Gastrocnemius medialis (tissue), 4 donors: ENCODE measurements at regions not wholly inside any gene's neighbourhood (a gene's known extent, or its start where the extent isn't known, plus 50 kb on each side); places are given as distances from the start of the nearest gene placed in this dataset.

ENCODE experiments used
- ATAC-seq, 2 donors: fragments of 150-250 bp; one replicate each; pipeline ENCODE4 v1.9.1; 2016
- DNase-seq, 2 donors: peaks; one replicate each; pipeline ENCODE4 v3.0.0-alpha.2; 2019
- H3K27ac ChIP-seq, 4 donors: fragments of 200-600 bp; sonication (generic); 1 replicate in 1 of 4; 2 replicates in 3 of 4; pipeline ENCODE4 v1.5.1; 2016 to 2018; ENCODE audit warnings: mild to moderate bottlenecking in 2 of 4, moderate library complexity in 1 of 4
- H3K27me3 ChIP-seq, 3 donors: fragments of 200-600 bp; sonication (generic) in 2 of 3; 1 replicate in 1 of 3; 2 replicates in 2 of 3; pipeline versions ENCODE4 v1.5.1 to v1.6.0; 2016 to 2019; ENCODE audit warnings: mild to moderate bottlenecking in 1 of 3, moderate library complexity in 1 of 3
- H3K36me3 ChIP-seq, 2 donors: fragments of 200-600 bp; sonication (generic) in 1 of 2; one replicate each; pipeline ENCODE4 v1.5.1; 2017 to 2018
- H3K4me1 ChIP-seq, 2 donors: fragments of 200-600 bp; sonication (generic) in 1 of 2; one replicate each; pipeline ENCODE4 v1.5.1; 2016 to 2017; ENCODE audit warnings: mild to moderate bottlenecking in 2 of 2
- H3K4me3 ChIP-seq, 4 donors: fragments of 200-600 bp; sonication (generic) in 3 of 4; 1 replicate in 1 of 4; 2 replicates in 3 of 4; pipeline ENCODE4 v1.5.1; 2016 to 2019; ENCODE audit warnings: mild to moderate bottlenecking in 2 of 4
- H3K9me3 ChIP-seq, 3 donors: fragments of 200-600 bp; sonication (generic) in 2 of 3; 1 replicate in 1 of 3; 2 replicates in 2 of 3; pipeline ENCODE4 v1.5.1; 2016 to 2019
- POLR2A ChIP-seq, 2 donors: fragments of 450-650 bp; IDR thresholded peaks; one replicate each; pipeline ENCODE4 v1.6.1; 2017; ENCODE audit warnings: antibody characterized with exemption in 2 of 2, mild to moderate bottlenecking in 2 of 2, moderate library complexity in 2 of 2
- in situ Hi-C, 4 donors: fragments of 200-750 bp; cut with MboI; loops; one replicate each; pipeline versions ENCODE4 v1.15.0 to v1.8.0; 2017; ENCODE audit warnings: low sequenced_read_pairs in 4 of 4
- intact Hi-C: fragments of 100-400 bp; cut with DNase I; formaldehyde crosslinking; loops from one replicate; pipeline ENCODE4 v1.15.1; 2023; ENCODE audit warnings: low total_unique reads
- TF ChIP-seq, protein P1 (sequence below), 5 experiments: fragments of 450-650 bp in 3 of 5; fragments of 200-600 bp in 2 of 5; sonication (generic) in 2 of 5; IDR thresholded peaks in 4 of 5; conservative IDR thresholded peaks in 1 of 5; 1 replicate in 4 of 5; 2 replicates in 1 of 5; pipeline ENCODE4 v1.5.1; 2016 to 2019; ENCODE audit warnings: antibody characterized with exemption in 5 of 5, mild to moderate bottlenecking in 3 of 5, moderate library complexity in 3 of 5

GRCh38 chr4:64538219-64538618 lies 129.0 kb upstream of the TECRL start:
- no peak overlapping the region for H3K4me3 ChIP-seq
- no peaks in the 10 kb centered on the region for H3K36me3 ChIP-seq
- H3K27ac ChIP-seq: no peak overlapping the region
- H3K27me3 ChIP-seq: no peaks in the 10 kb centered on the region
- no peak for DNase-seq
- no peaks in the 10 kb centered on the region for H3K4me1 ChIP-seq
- no peaks in the 10 kb centered on the region for H3K9me3 ChIP-seq
- intact Hi-C loops: no loop called here
- TF ChIP-seq, protein P1, sequence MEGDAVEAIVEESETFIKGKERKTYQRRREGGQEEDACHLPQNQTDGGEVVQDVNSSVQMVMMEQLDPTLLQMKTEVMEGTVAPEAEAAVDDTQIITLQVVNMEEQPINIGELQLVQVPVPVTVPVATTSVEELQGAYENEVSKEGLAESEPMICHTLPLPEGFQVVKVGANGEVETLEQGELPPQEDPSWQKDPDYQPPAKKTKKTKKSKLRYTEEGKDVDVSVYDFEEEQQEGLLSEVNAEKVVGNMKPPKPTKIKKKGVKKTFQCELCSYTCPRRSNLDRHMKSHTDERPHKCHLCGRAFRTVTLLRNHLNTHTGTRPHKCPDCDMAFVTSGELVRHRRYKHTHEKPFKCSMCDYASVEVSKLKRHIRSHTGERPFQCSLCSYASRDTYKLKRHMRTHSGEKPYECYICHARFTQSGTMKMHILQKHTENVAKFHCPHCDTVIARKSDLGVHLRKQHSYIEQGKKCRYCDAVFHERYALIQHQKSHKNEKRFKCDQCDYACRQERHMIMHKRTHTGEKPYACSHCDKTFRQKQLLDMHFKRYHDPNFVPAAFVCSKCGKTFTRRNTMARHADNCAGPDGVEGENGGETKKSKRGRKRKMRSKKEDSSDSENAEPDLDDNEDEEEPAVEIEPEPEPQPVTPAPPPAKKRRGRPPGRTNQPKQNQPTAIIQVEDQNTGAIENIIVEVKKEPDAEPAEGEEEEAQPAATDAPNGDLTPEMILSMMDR (IDR thresholded peaks at IDR 0.05 in 4 of 5, conservative IDR thresholded peaks at IDR 0.05 in 1 of 5): no peak
- no peak for TF ChIP-seq POLR2A (IDR thresholded peaks at IDR 0.05)
- no peak for ATAC-seq
- in situ Hi-C loops: loop anchor here (5.0 to 25.0 kb wide), 4 partner anchors 63 to 383 kb away; no protein-coding TSS in a partner anchor

DNA sequence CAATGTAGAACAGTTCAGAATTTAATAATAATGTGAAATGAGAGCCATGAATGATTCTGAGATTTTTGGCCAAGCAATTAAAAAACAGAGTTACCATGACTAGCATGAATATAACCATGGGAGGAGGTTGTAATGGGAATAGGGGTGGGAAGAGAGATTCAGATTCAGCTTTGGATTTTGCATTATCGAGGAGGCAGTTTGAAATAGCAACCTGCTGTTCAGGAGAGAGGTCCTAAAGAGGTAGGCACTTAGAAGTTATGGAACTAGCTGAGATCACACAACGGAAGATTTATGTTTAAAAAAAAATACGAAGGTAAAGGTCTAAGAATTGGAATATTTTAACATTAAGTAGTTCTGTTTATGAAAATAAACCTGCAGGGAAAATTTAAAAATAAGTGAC lies 124.4 kb upstream of the TECRL start:
- intact Hi-C loops: no loop called here
- TF ChIP-seq, protein P1 (IDR thresholded peaks at IDR 0.05 in 4 of 5, conservative IDR thresholded peaks at IDR 0.05 in 1 of 5): no peak
- no peak for TF ChIP-seq POLR2A (IDR thresholded peaks at IDR 0.05)
- ATAC-seq: no peak
- Histone ChIP-seq H3K4me3 (no peak overlapping the region), H3K4me1 (no peaks in the 10 kb centered on the region), H3K36me3 (no peaks in the 10 kb centered on the region), H3K9me3 (no peaks in the 10 kb centered on the region), H3K27ac (no peak overlapping the region), H3K27me3 (no peaks in the 10 kb centered on the region)
- in situ Hi-C loops: loop anchor here in 1 of 4 donors (10.0 to 25.0 kb wide), 3 partner anchors 59 to 379 kb away; no protein-coding TSS in a partner anchor
- no peak for DNase-seq

- no peak overlapping the region for H3K27ac ChIP-seq
- DNase-seq (no peak), ATAC-seq (no peak)
- H3K4me1 ChIP-seq: no peaks in the 10 kb centered on the region
- no peaks in the 10 kb centered on the region for H3K9me3 ChIP-seq
- no peaks in the 10 kb centered on the region for H3K27me3 ChIP-seq
- H3K36me3 ChIP-seq: no peaks in the 10 kb centered on the region
- intact Hi-C loops (no loop called here), in situ Hi-C loops (loop anchor here in 1 of 4 donors (10.0 to 25.0 kb wide), 3 partner anchors 58 to 378 kb away; no protein-coding TSS in a partner anchor)
- H3K4me3 ChIP-seq: no peak overlapping the region
- TF ChIP-seq POLR2A (IDR thresholded peaks at IDR 0.05): no peak
- TF ChIP-seq, protein P1 (IDR thresholded peaks at IDR 0.05 in 4 of 5, conservative IDR thresholded peaks at IDR 0.05 in 1 of 5): no peak
Observed at GRCh38 chr4:64533159-64533558, 123.9 kb upstream of the TECRL start.

DNA sequence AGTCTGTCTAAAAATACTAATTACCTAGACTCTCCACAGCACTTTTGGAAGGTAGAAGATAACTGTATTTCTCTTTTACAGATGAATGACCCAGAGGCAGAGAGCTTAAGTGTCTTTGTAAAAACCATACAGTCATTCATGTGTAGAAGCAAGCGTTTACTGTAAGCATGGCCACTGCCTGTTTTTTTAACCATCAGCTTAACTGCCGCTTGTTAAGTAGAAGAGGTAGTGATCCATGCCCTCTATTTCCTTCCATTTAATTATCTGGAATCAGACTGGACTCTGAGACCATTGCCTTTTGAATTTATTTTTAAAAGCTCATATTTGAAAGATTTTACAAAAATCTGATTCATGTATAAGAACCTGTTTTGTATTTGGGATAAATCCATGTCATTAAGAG lies 111.2 kb upstream of the TECRL start:
- ATAC-seq (no peak), DNase-seq (no peak)
- Histone ChIP-seq H3K9me3 (no peaks in the 10 kb centered on the region), H3K36me3 (no peaks in the 10 kb centered on the region), H3K27me3 (no peaks in the 10 kb centered on the region), H3K4me1 (no peaks in the 10 kb centered on the region), H3K4me3 (no peak overlapping the region), H3K27ac (no peak overlapping the region)
- TF ChIP-seq POLR2A (IDR thresholded peaks at IDR 0.05): no peak
- TF ChIP-seq, protein P1 (IDR thresholded peaks at IDR 0.05 in 4 of 5, conservative IDR thresholded peaks at IDR 0.05 in 1 of 5): no peak
- in situ Hi-C loops: no loop called here
- intact Hi-C loops: no loop called here

DNA sequence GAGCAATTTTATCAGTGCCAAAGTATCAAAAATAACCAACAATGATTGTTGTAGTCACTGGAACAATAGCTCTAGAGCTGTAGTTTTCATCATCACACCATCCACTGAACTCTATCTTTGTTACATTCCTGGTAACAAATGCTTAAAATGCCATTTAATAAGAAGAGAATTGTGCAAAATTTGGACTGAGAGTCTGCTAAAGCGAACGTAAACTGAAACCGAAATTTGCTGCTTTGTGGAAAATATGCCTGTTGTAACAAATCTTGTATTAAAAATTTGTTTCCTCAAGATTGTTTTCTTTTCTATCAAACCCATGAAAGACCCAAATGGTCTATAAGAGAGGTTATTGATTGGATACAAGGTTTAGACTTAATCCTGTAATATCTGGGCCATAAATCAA lies 109.3 kb upstream of the TECRL start:
- Histone ChIP-seq H3K4me1 (no peaks in the 10 kb centered on the region), H3K27me3 (no peaks in the 10 kb centered on the region), H3K27ac (no peak overlapping the region), H3K36me3 (no peaks in the 10 kb centered on the region), H3K4me3 (no peak overlapping the region), H3K9me3 (no peaks in the 10 kb centered on the region)
- intact Hi-C loops (no loop called here), in situ Hi-C loops (no loop called here)
- TF ChIP-seq, protein P1 (IDR thresholded peaks at IDR 0.05 in 4 of 5, conservative IDR thresholded peaks at IDR 0.05 in 1 of 5): no peak
- no peak for TF ChIP-seq POLR2A (IDR thresholded peaks at IDR 0.05)
- ATAC-seq (no peak), DNase-seq (no peak)
